ENCODE measurements at regions not wholly inside any gene's neighbourhood (a gene's known extent, or its start where the extent isn't known, plus 50 kb on each side); places are given as distances from the start of the nearest gene placed in this dataset.

GRCh38 chr5:115469904-115470516 lies 74.6 kb downstream of the FEM1C start:
- WGBS, 2 donors: 84 to 91% methylated on average over 8 of the region's 8 CpGs
- no peak overlapping the region for H3K27ac ChIP-seq
- H3K36me3 ChIP-seq: no peaks in the 10 kb centered on the region
- H3K27me3 ChIP-seq: no peaks in the 10 kb centered on the region
- ATAC-seq (ENCODE audit: low FRiP score in 2 of 2): no peak
- peaks cover 0 to 19% (median 9%) of the 10 kb centered on the region in 4 donors for H3K4me1 ChIP-seq
- DNase-seq: no peak
- TF ChIP-seq POLR2A (IDR thresholded peaks at IDR 0.05) (no peak), POLR2AphosphoS5 (IDR thresholded peaks at IDR 0.05) (no peak)
- no peaks in the 10 kb centered on the region for H3K9me3 ChIP-seq
- no peak overlapping the region for H3K4me3 ChIP-seq

GRCh38 chr5:115467628-115468027 lies 76.9 kb downstream of the FEM1C start:
- no peak overlapping the region for H3K4me3 ChIP-seq
- TF ChIP-seq POLR2A (IDR thresholded peaks at IDR 0.05) (no peak), EP300 (IDR thresholded peaks at IDR 0.05) (no peak), POLR2AphosphoS5 (IDR thresholded peaks at IDR 0.05) (no peak), CTCF (IDR thresholded peaks at IDR 0.05) (no peak)
- peaks cover 0 to 14% (median 4%) of the 10 kb centered on the region in 4 donors for H3K4me1 ChIP-seq
- H3K27ac ChIP-seq: no peak overlapping the region
- H3K27me3 ChIP-seq: no peaks in the 10 kb centered on the region
- no peak for ATAC-seq (ENCODE audit: low FRiP score in 2 of 2)
- DNase-seq: no peak
- no peaks in the 10 kb centered on the region for H3K9me3 ChIP-seq
- H3K36me3 ChIP-seq: no peaks in the 10 kb centered on the region

GRCh38 chr5:115465431-115465830 lies 79.1 kb downstream of the FEM1C start:
- ATAC-seq (ENCODE audit: low FRiP score in 2 of 2) (no peak), DNase-seq (no peak)
- Histone ChIP-seq H3K27me3 (no peaks in the 10 kb centered on the region), H3K27ac (no peak overlapping the region), H3K9me3 (no peaks in the 10 kb centered on the region), H3K36me3 (no peaks in the 10 kb centered on the region), H3K4me3 (no peak overlapping the region), H3K4me1 (peaks cover 0 to 7% (median 0%) of the 10 kb centered on the region in 4 donors)
- TF ChIP-seq POLR2AphosphoS5 (IDR thresholded peaks at IDR 0.05) (no peak), POLR2A (IDR thresholded peaks at IDR 0.05) (no peak), EP300 (IDR thresholded peaks at IDR 0.05) (no peak), CTCF (IDR thresholded peaks at IDR 0.05) (no peak)
- 86 to 95% methylated on average over 1 of the region's 1 CpG for WGBS, 2 donors

GRCh38 chr5:115463983-115464382 lies 80.6 kb downstream of the FEM1C start:
- no peak overlapping the region for H3K4me3 ChIP-seq
- DNase-seq (no peak), ATAC-seq (ENCODE audit: low FRiP score in 2 of 2) (no peak)
- no peaks in the 10 kb centered on the region for H3K36me3 ChIP-seq
- WGBS, 2 donors: 80 to 84% methylated on average over 1 of the region's 1 CpG
- H3K9me3 ChIP-seq: no peaks in the 10 kb centered on the region
- no peak overlapping the region for H3K27ac ChIP-seq
- peaks cover 0 to 16% (median 1%) of the 10 kb centered on the region in 4 donors for H3K4me1 ChIP-seq
- H3K27me3 ChIP-seq: no peaks in the 10 kb centered on the region
- TF ChIP-seq EP300 (IDR thresholded peaks at IDR 0.05) (no peak), CTCF (IDR thresholded peaks at IDR 0.05) (no peak), POLR2A (IDR thresholded peaks at IDR 0.05) (no peak), POLR2AphosphoS5 (IDR thresholded peaks at IDR 0.05) (no peak)

GRCh38 chr5:115461506-115462290 lies 82.9 kb downstream of the FEM1C start:
- peak in 1 of 2 donors; percentile 89 for ATAC-seq (ENCODE audit: low FRiP score in 2 of 2)
- Histone ChIP-seq H3K36me3 (no peaks in the 10 kb centered on the region), H3K27me3 (no peaks in the 10 kb centered on the region), H3K4me1 (peaks cover 0 to 21% (median 4%) of the 10 kb centered on the region in 4 donors), H3K4me3 (no peak overlapping the region), H3K27ac (no peak overlapping the region), H3K9me3 (no peaks in the 10 kb centered on the region)
- DNase-seq: no peak
- TF ChIP-seq CTCF (IDR thresholded peaks at IDR 0.05) (no peak), POLR2AphosphoS5 (IDR thresholded peaks at IDR 0.05) (no peak), EP300 (IDR thresholded peaks at IDR 0.05) (no peak), POLR2A (IDR thresholded peaks at IDR 0.05) (no peak)

All from upper lobe of left lung (tissue), 6 donors.